K562 (cell line): ENCODE measurements at regions not wholly inside any gene's neighbourhood (a gene's known extent, or its start where the extent isn't known, plus 50 kb on each side); places are given as distances from the start of the nearest gene placed in this dataset.

Experiments
- ATAC-seq: fragments of 200-7000 bp; cut with Tn5 transposase; 3 replicates; pipeline ENCODE4 v1.9.1; 2020; ENCODE audit warnings: moderate library complexity
- BruUV-seq: library from RNA; stranded (reverse); fragments of 400-500 nt; replicated peaks from 2 replicates; lab custom pipeline; 2021; lab: Mats Ljungman, UMichigan
- CTCF ChIA-PET: fragments of 300-600 bp; formaldehyde crosslinking; extraction: SDS; loops from one replicate; lab custom pipeline; 2021; ENCODE audit warnings: low intra/inter-chr PET ratio; lab: Yijun Ruan, JAX
- POLR2A ChIA-PET: fragments of 300-600, 350-650 bp; sonication (Branson Sonifier 250); formaldehyde crosslinking; extraction: SDS; loops from one replicate; lab custom pipeline; 2021; ENCODE audit warnings: antibody characterized with exemption, inconsistent platforms; lab: Yijun Ruan, JAX
- DNase-seq, 4 experiments: peaks; one replicate each; pipeline versions ENCODE4 v3.0.0 to v3.0.0-alpha.2; 2011 to 2018; ENCODE audit warnings: low spot score in 3 of 4, mixed read lengths in 3 of 4; ENCODE audit errors: extremely low read depth in 1 of 4
- FAIRE-seq: peaks from 2 replicates; lab custom pipeline; 2011; peaks lifted over from hg19 to GRCh38; lab: Jason Lieb, UNC
- H2AFZ ChIP-seq: 2 replicates; pipeline ENCODE4 v1.6.0; 2011; ENCODE audit warnings: low read depth, low read length, control low read depth, inconsistent platforms
- H3K27ac ChIP-seq: fragments of 200-600 bp; 3 replicates; pipeline ENCODE4 v1.8.0; 2011; ENCODE audit warnings: low read depth, mild to moderate bottlenecking, control low read depth, inconsistent platforms, low read length, moderate library complexity, mixed read lengths; ENCODE audit errors: extremely low read depth
- H3K27me3 ChIP-seq, 2 experiments: fragments of 300-600 bp in 1 of 2; 2 replicates in 1 of 2; 3 replicates in 1 of 2; pipeline versions ENCODE4 v1.6.0 to v1.8.0; 2011; ENCODE audit warnings: inconsistent platforms in 2 of 2, low read length in 2 of 2, mild to moderate bottlenecking in 1 of 2, mixed read lengths in 1 of 2, moderate library complexity in 1 of 2; ENCODE audit not compliant: control insufficient read depth in 2 of 2, insufficient read depth in 2 of 2
- H3K36me3 ChIP-seq: fragments of 300-600 bp; 3 replicates; pipeline ENCODE4 v1.8.0; 2011; ENCODE audit warnings: mild to moderate bottlenecking, low read length, inconsistent platforms; ENCODE audit not compliant: control insufficient read depth, insufficient read depth
- H3K4me1 ChIP-seq, 2 experiments: fragments of 200-600 bp in 1 of 2; replicated peaks in 1 of 2; 2 replicates in 1 of 2; 3 replicates in 1 of 2; pipeline versions ENCODE4 v1.5.1 to v1.8.0; 2011; ENCODE audit warnings: inconsistent platforms in 2 of 2, low read length in 2 of 2, mild to moderate bottlenecking in 1 of 2, mixed read lengths in 1 of 2, moderate library complexity in 1 of 2; ENCODE audit not compliant: control insufficient read depth in 2 of 2, insufficient read depth in 2 of 2
- H3K4me2 ChIP-seq: 2 replicates; pipeline ENCODE4 v1.6.1; 2011; ENCODE audit warnings: low read length, control low read depth, inconsistent platforms, mixed read lengths; ENCODE audit not compliant: insufficient read depth
- H3K4me3 ChIP-seq: fragments of 200-600 bp; sonication (generic), shearing (Covaris generic); 2 replicates; pipeline ENCODE4 v1.5.1; 2016; ENCODE audit warnings: control low read depth, inconsistent platforms
- H3K79me2 ChIP-seq: fragments of 200-600 bp; 3 replicates; pipeline ENCODE4 v1.8.0; 2011; ENCODE audit warnings: low read length, inconsistent platforms; ENCODE audit not compliant: control insufficient read depth, insufficient read depth
- H3K9ac ChIP-seq, 2 experiments: 2 replicates each; pipeline versions ENCODE4 v1.6.0 to v1.6.1; 2011; ENCODE audit warnings: low read depth in 2 of 2, low read length in 2 of 2, control low read depth in 1 of 2, inconsistent platforms in 1 of 2, mild to moderate bottlenecking in 1 of 2, mixed read lengths in 1 of 2; ENCODE audit not compliant: insufficient read depth in 1 of 2
- H3K9me1 ChIP-seq: one replicate; pipeline ENCODE4 v1.6.0; 2011; ENCODE audit warnings: inconsistent platforms, mild to moderate bottlenecking, low read length, moderate library complexity; ENCODE audit not compliant: control insufficient read depth, insufficient read depth
- H3K9me3 ChIP-seq: replicated peaks from 2 replicates; pipeline ENCODE4 v1.5.1; 2011; ENCODE audit warnings: low read depth, low read length, inconsistent platforms; ENCODE audit not compliant: control insufficient read depth, insufficient read depth
- H4K20me1 ChIP-seq: replicated peaks from 2 replicates; pipeline ENCODE4 v1.6.1; 2011; ENCODE audit warnings: low read length, inconsistent platforms, mixed read lengths; ENCODE audit not compliant: control insufficient read depth, insufficient read depth
- SAFB ChIP-seq: fragments of 200-400 bp; formaldehyde crosslinking; IDR thresholded peaks from 2 replicates; pipeline ENCODE4 v1.6.1; 2017; ENCODE audit warnings: low read depth, low read length, borderline replicate concordance
- WGBS: fragments of 100-300 bp; shearing (Covaris generic); methylation state at CpG from one replicate; pipeline ENCODE4 v1.1.6; 2016; ENCODE audit warnings: low coverage, mixed read lengths; ENCODE audit not compliant: insufficient coverage; ENCODE audit errors: missing lambda C conversion rate; 5-methylcytosine and 5-hydroxymethylcytosine counted together
- in situ Hi-C: fragments of 300-500 bp; cut with MboI; formaldehyde crosslinking; loops from 4 replicates; pipeline ENCODE4 v1.15.0; 2018; ENCODE audit warnings: inconsistent platforms, mixed read lengths
- intact Hi-C: fragments of 100-400 bp; cut with micrococcal nuclease; formaldehyde crosslinking; loops from 2 replicates; pipeline ENCODE4 v1.14.2; 2022
- TF ChIP-seq, protein P1 (sequence below), 2 experiments: IDR thresholded peaks in 1 of 2; conservative IDR thresholded peaks in 1 of 2; 2 replicates each; pipeline ENCODE4 v1.6.1; 2016; ENCODE audit warnings: low read depth in 2 of 2, mild to moderate bottlenecking in 1 of 2, missing compliant biosample characterization in 1 of 2, missing genetic modification characterization in 1 of 2, moderate library complexity in 1 of 2

DNA sequence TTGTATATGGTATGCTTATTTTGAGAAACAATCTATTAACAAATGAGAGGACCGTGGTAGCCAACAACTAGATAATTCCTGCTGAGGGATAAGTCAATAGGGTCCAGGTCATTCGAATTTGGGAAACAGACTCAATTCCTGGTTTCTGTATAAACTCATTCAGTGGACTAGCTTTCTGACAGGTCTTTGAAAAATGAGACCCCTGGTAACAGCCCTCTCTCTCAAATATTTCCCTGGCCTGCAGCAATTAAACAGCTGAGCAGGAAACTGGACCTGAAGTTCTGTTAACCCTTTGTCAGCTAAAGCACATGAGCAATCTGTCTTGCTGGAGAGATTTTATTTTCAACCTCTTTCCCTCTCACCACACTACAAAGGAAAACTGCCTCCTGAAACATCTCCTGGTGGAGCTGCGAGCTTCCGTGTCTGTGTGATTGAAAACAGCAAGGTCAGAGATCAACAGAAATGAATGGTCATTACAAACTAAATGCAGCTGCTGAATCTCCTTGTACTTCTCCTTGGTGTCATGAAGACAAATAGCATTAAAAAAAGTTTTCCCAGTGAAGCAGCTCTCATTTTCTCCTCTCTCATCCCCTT lies 70.3 kb upstream of the CCDC85A start:
- no peaks in the 10 kb centered on the region for H3K79me2 ChIP-seq
- H2AFZ ChIP-seq: peak overlapping the region; percentile 2; the same call in 1 of the 2 replicates
- H3K36me3 ChIP-seq: no peaks in the 10 kb centered on the region
- no peak overlapping the region for H3K27ac ChIP-seq
- DNase-seq (no peak), ATAC-seq (no peak), FAIRE-seq (no peak)
- intact Hi-C loops (no loop called here), in situ Hi-C loops (no loop called here)
- H3K4me3 ChIP-seq: no peak overlapping the region
- POLR2A ChIA-PET: interaction anchor here (0.9 kb wide), 1 partner anchor 27 kb away, joined by 4 read pairs; no protein-coding TSS in a partner anchor
- BruUV-seq: no TSS peak
- CTCF ChIA-PET: no interaction called here
- no peak overlapping the region for H3K9ac ChIP-seq
- H4K20me1 ChIP-seq: no peaks in the 10 kb centered on the region
- WGBS: 12% methylated on average over 4 of the region's 4 CpGs
- TF ChIP-seq, protein P1, sequence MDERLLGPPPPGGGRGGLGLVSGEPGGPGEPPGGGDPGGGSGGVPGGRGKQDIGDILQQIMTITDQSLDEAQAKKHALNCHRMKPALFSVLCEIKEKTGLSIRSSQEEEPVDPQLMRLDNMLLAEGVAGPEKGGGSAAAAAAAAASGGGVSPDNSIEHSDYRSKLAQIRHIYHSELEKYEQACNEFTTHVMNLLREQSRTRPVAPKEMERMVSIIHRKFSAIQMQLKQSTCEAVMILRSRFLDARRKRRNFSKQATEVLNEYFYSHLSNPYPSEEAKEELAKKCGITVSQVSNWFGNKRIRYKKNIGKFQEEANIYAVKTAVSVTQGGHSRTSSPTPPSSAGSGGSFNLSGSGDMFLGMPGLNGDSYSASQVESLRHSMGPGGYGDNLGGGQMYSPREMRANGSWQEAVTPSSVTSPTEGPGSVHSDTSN (CRISPR knock-in tag; IDR thresholded peaks at IDR 0.05; ENCODE audit: low read depth): no peak
- TF ChIP-seq, protein P1 (tag; conservative IDR thresholded peaks at IDR 0.05; ENCODE audit: low read depth): peak; percentile 41; the same call in 1 of the 2 replicates
- TF ChIP-seq SAFB: no peak
- no peak overlapping the region for H3K4me2 ChIP-seq
- no peaks in the 10 kb centered on the region for H3K9me3 ChIP-seq
- H3K9me1 ChIP-seq: no peaks in the 10 kb centered on the region
- H3K4me1 ChIP-seq: peaks cover 1 to 10% of the 10 kb centered on the region in 2 experiments; a peak in 3 of 5 replicates
- H3K27me3 ChIP-seq: no peaks in the 10 kb centered on the region; a peak in 1 of 5 replicates
